ENCODE measurements at regions not wholly inside any gene's neighbourhood (a gene's known extent, or its start where the extent isn't known, plus 50 kb on each side); places are given as distances from the start of the nearest gene placed in this dataset.

DNA sequence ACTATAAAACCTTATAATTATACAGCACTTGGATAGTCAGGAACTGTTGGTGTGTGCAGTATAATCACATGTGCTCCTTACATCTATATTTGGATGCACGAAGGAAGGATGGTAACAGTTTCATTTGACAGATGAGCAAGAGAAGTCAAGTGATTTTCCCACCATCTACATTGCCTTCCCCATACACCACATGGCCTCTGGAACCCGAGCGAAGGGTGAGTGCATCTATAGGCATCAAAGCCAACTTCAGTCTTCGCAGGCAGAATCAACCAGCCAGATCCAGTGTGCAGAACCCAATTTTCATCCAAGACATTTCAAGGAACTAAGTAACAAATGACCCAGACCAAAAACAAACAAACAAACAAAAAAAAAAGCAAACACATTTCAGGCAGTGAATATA lies 85.1 kb upstream of the BLID start:
- no peaks in the 10 kb centered on the region for H3K36me3 ChIP-seq (ENCODE audit: control insufficient read depth in 2 of 4, insufficient read depth in 4 of 4, low read length in 3 of 4)
- H3K4me1 ChIP-seq (replicated peaks in 1 of 4; ENCODE audit: control insufficient read depth in 3 of 4, insufficient read depth in 4 of 4, low read length in 3 of 4): peaks cover 0 to 4% (median under 1%) of the 10 kb centered on the region in 4 experiments; a peak in 2 of 7 replicates
- no peak overlapping the region for H2AFZ ChIP-seq (ENCODE audit: low read length)
- H4K91ac ChIP-seq (replicated peaks; ENCODE audit: insufficient read length, low read length): no peak overlapping the region
- no peak overlapping the region for H3K23ac ChIP-seq (ENCODE audit: insufficient read length)
- H3K18ac ChIP-seq (ENCODE audit: extremely low read depth, low read length): no peak overlapping the region
- ChIA-PET CTCF (ENCODE audit: partially characterized antibody) (interaction anchor here (1.4 to 4.6 kb wide), 3 partner anchors 94 to 547 kb away, joined by 3 to 43 read pairs (median 5); no protein-coding TSS in a partner anchor), POLR2A (ENCODE audit: partially characterized antibody) (no interaction called here)
- H3K4ac ChIP-seq (replicated peaks; ENCODE audit: insufficient read length, low read depth, low read length): no peak overlapping the region
- no peak overlapping the region for H2BK15ac ChIP-seq (ENCODE audit: low read length)
- no peak overlapping the region for H3K9ac ChIP-seq (replicated peaks in 1 of 4; ENCODE audit: extremely low read depth in 1 of 4, low read depth in 3 of 4, low read length in 3 of 4)
- H2BK20ac ChIP-seq (ENCODE audit: low read length): no peak overlapping the region
- no peak overlapping the region for H2BK120ac ChIP-seq (replicated peaks; ENCODE audit: low read depth, low read length)
- FAIRE-seq (no peak), DNase-seq (ENCODE audit: low read depth in 1 of 2, low spot score in 2 of 2) (no peak)
- no peaks in the 10 kb centered on the region for H3K9me3 ChIP-seq (ENCODE audit: insufficient read depth in 2 of 2, low read depth in 1 of 2, low read length in 1 of 2)
- no peak overlapping the region for H3K4me2 ChIP-seq (ENCODE audit: insufficient read depth in 1 of 2, low read depth in 2 of 2, low read length in 2 of 2)
- no peaks in the 10 kb centered on the region for H3K27me3 ChIP-seq (replicated peaks in 1 of 4; ENCODE audit: control insufficient read depth in 3 of 4, extremely low read depth in 1 of 4, insufficient read depth in 3 of 4, low read length in 3 of 4)
- H2BK5ac ChIP-seq (ENCODE audit: low read depth, low read length): no peak overlapping the region
- H3K14ac ChIP-seq (ENCODE audit: insufficient read length): no peak overlapping the region
- no peak overlapping the region for H4K5ac ChIP-seq (ENCODE audit: insufficient read length, low read depth, low read length)
- TF ChIP-seq POLR2A (IDR thresholded peaks at IDR 0.05; ENCODE audit: control extremely low read depth in 1 of 2, low read depth in 2 of 2, low read length in 2 of 2): no peak
- TF ChIP-seq BACH1 (IDR thresholded peaks at IDR 0.05; ENCODE audit: low read length): no peak
- no peak overlapping the region for H2AK5ac ChIP-seq (ENCODE audit: low read depth, low read length)
- 90% methylated on average over 4 of the region's 4 CpGs; no CpG with 5 or more reads in 1 of the 2 experiments for WGBS, 2 experiments (ENCODE audit: extremely low coverage in 1 of 2, insufficient coverage in 1 of 2, insufficient read length in 1 of 2, insufficient replicate concordance in 2 of 2, low coverage in 1 of 2, low lambda C conversion rate in 2 of 2, missing lambda C conversion rate in 1 of 2)
- no peak overlapping the region for H3K56ac ChIP-seq (replicated peaks; ENCODE audit: insufficient read length, low read depth, low read length)
- H4K20me1 ChIP-seq (replicated peaks in 1 of 2; ENCODE audit: control insufficient read depth in 1 of 2, insufficient read depth in 2 of 2, low read length in 2 of 2): no peaks in the 10 kb centered on the region
- no peaks in the 10 kb centered on the region for H3K79me1 ChIP-seq (ENCODE audit: low read depth, low read length)
- no peak overlapping the region for H4K8ac ChIP-seq (ENCODE audit: extremely low read depth, insufficient read depth, low read length)
- H3K23me2 ChIP-seq (ENCODE audit: low read depth, low read length): peaks cover 2% of the 10 kb centered on the region; the same call in 1 of the 2 replicates
- H3K27ac ChIP-seq (ENCODE audit: low read depth, low read length): no peak overlapping the region
- no peak overlapping the region for H3K4me3 ChIP-seq (ENCODE audit: extremely low read depth in 1 of 4, insufficient read depth in 2 of 4, low read depth in 3 of 4, low read length in 4 of 4)
- H3K79me2 ChIP-seq (ENCODE audit: control insufficient read depth in 1 of 2, insufficient read depth in 2 of 2, low read length in 2 of 2): no peaks in the 10 kb centered on the region
- H2BK12ac ChIP-seq (ENCODE audit: low read depth, low read length): no peak overlapping the region

All from H1 (cell line).